ENCODE measurements at regions not wholly inside any gene's neighbourhood (a gene's known extent, or its start where the extent isn't known, plus 50 kb on each side); places are given as distances from the start of the nearest gene placed in this dataset.

GRCh38 chr3:127483902-127484591, 106.5 kb downstream of the TPRA1 start:
- DNase-seq, result peak; percentile 10

DNA sequence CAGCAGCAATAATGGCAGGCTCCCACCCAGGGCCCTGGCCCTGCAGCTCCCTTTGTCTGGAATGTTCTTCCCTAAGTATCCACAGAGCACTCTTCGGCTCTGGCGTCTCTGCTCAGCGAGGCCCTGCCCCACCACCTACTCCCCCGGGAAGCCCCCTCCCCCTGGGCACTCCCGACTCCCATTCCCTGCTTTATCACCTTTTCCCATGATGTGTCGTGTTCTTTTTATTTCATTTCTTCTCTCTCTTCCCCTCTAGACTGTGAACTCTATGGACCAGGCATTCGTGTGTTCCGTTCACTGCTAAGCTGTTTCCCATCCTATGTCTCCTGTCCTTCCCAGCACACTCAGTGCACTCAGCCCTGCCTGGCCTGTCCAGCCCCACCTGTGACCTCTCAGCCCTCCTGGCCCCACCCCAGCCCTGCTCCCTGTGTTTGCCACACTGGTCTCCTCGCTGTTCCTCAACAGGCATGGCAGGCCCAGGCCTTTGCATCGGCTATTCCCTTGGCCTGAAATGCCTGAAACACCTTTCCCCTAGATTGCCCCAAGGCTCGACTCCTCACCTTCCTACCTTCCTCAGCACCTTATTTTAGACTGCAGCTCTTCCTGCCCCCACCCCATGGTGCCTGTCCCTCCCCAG, 107.4 kb downstream of the TPRA1 start:
- DNase-seq, result no peak

GRCh38 chr3:127482216-127483004, 108.1 kb downstream of the TPRA1 start:
- DNase-seq, result no peak

- no peak for DNase-seq
Observed at GRCh38 chr3:127480196-127480954, 110.2 kb downstream of the TPRA1 start.

- no peak for DNase-seq
Observed at GRCh38 chr3:127479449-127479848, 111.1 kb downstream of the TPRA1 start.

- no peak for DNase-seq
Observed at GRCh38 chr3:127478922-127479321, 111.6 kb downstream of the TPRA1 start.

DNA sequence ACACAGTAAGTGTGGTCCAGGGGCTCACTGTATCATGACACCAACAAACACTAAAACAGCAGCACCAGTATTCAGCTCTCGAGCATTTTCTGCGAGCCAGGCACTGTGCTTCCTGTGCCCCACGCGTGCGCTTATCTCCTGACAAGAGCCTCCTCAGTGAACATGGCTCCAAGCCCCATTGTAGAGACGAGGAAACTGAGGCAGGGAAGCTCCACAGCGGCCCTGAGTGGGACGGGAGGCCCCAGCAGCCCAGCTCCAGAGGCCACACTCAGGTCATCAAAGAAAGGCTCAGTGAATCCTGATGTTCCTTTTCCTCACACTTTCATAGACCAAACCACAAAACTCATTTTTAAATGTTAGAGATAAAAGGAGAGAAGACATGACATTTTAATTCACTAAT, 113.1 kb downstream of the TPRA1 start:
- DNase-seq, result no peak

DNA sequence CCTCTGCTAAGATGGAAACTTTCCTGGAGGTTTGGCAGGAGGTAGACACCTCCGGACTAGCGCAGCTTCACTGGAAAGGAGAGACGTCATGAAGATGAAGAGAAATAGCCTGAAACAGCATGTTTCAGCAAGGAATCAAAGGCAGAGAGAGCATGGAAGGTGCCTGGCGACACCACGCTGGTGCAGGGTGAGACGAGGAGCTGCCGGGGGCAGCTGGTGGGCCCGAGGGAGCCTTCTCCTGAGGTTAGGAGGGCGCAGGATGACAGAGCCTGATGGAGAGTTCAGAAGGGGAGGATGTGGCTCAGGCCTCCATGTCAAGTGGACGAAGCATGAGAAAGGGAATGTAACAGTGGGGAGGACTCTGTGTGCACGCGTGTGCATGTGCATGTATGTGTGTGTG, 113.6 kb downstream of the TPRA1 start:
- no peak for DNase-seq

DNA sequence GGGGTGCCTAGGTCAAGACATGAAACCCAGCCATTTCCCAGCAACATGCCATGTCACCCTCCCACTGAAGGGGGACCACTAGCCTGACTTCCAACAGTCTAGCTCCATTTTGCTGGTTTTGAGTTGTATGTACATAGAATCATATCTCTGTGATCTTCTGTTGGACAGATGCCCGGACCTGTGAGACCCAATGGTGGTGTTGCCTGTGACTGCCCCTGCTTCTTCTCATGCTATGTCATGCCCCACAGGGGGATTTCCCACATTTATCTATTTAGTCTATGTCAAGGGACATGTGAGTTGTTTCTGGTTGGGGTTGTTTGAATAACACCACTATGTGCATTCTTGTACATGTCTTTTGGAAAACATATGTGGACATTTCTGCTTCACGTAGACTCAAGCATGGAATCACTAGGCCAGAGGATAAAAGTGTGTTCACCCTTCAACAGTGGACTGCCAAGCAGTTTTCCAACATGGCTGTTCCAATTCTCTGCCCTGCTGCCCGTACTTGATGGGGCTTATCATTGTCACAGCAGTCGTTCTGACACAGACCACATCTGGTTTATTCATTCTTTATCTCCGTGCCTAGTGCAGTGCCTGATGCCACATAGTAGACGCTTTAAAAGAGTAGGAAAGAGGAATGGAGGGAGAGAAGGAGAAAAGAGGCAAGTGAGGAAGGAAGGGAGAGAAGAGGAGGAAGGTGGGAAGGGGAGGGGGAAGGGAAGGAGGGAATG, 114.4 kb downstream of the TPRA1 start:
- no peak for DNase-seq

DNA sequence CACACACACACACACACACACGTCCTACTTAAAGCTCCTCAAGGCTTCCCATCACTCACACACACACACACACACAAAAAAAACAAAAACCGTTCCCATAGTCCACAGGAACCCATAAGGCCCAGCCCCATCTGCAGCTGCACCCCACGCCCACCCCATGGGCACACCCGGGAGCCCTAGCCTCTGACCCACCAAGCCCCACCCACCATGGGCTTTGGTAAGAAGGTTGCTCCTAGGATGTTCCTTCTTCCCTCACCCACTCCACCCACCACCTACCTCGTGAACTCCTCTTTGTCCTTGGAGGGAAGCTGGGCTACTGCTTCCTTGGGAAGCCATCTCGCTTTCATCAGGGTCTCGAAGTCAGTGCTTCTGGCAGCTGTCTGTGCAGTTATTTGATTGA, 115.1 kb downstream of the TPRA1 start:
- DNase-seq, result no peak

DNA sequence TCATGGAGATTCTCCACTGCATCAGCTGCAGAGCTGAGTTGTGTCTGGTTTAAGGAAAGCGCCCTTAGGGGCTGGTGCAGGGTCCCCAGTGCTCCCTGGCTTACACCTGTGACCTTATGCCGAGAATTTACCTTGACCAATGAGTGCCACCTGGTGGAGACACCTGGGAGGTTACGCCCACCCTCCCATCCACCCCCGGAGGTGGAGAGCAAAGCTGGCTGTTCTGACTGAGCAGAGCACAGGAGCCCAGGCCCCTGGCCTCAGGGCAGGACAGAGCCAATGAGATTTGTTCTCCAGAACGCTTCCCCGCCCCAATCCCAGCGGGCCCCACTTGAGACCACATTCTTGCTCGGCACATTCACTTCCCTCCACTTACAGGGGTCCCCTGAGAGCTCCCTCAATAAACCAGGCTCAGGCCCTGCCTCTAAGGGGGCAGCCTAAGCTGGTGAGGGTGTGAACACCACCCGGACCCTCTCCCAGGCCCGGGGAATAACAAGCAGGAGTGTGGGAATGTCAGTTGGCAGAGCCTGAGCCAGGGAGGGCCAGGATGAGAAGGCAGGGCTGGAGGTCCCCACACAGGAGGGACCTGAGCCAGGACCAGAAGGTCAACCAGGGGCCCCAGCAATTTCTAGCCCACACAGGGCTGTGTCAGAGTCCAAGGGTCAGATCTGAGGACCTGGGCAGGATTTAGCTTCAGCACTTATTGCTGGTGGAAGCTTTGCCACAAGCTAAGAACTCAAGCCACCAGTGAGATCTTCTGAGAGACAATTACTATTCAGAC, 117.1 kb downstream of the TPRA1 start:
- no peak for DNase-seq

DNA sequence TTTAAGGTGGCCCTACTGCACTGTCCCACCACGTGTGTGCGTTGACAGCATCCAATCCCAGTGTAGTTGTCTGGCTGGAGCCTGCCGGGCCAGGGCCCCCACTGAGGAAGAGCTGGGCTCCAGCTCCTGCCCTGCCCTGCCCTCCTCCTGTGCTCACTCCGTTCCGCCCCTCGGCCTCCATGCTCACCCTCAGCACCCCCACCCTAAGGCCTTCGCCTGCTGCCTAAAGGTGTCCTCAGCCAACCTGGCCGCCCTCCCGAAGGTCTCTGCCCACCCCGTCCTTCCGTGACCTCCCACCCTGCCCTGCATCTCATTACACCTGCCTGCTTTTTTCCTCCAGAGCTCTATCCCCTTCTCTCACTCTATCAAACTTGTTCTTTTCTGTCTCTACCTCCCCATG, 118.0 kb downstream of the TPRA1 start:
- no peak for DNase-seq

DNA sequence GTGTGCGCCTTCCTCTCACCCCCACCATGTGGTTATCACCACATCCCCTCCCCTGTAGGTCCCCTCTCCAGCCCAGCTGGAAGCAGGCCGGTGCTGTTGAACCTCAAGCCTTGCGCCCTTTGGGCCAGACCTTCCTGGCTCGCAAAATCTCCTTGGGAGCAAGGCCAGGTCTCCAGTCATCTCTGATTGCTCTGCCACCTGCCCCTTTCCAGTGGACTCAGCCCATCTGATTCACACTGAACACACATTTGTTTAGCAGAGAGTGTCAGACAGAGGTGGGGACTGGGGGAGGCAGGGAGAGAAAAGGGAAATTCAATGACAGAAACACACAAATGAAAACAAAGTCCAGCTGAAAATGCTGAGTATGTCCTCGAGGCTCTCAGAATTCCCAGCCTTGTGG, 119.4 kb downstream of the TPRA1 start:
- DNase-seq, result no peak

GRCh38 chr3:127469760-127470159, 120.8 kb downstream of the TPRA1 start:
- no peak for DNase-seq

- no peak for DNase-seq
Observed at GRCh38 chr3:127467391-127467790, 123.1 kb downstream of the TPRA1 start.

DNA sequence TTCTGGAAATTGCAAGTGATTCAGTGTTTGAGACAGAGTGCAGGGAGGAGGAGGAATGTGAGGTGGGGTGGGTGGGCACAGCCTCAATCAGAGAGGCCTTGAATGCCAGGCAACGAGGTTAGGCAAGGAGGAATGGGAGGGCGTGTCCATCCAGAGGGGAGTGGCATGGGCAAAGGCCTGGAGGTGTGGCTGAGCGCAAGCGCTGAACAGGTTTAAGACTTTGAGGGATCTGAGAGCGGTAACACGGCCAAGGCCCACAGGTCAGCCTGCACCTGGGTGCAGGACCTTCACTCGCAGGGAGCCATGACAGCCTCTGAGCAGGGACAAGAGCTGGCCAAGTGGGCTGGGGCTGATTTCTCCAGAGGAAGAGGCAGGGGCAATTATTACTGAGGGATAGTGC, 125.9 kb downstream of the TPRA1 start:
- no peak for DNase-seq

GRCh38 chr3:127462111-127462655, 128.3 kb downstream of the TPRA1 start:
- no peak for DNase-seq

GRCh38 chr3:127461286-127461910, 129.1 kb downstream of the TPRA1 start:
- DNase-seq, result no peak

GRCh38 chr3:127459891-127460290, 130.6 kb downstream of the TPRA1 start:
- DNase-seq, result no peak

- no peak for DNase-seq
Observed at GRCh38 chr3:127458696-127459604, 131.6 kb downstream of the TPRA1 start.
